ENCODE measurements at regions not wholly inside any gene's neighbourhood (a gene's known extent, or its start where the extent isn't known, plus 50 kb on each side); places are given as distances from the start of the nearest gene placed in this dataset.

GRCh38 chr3:170714122-170714521, 128.2 kb upstream of the SLC7A14 start:
- TF ChIP-seq CTCF (IDR thresholded peaks at IDR 0.05) (no peak), EZH2 (IDR thresholded peaks at IDR 0.05; ENCODE audit: borderline replicate concordance, insufficient read depth, low read depth, low read length, poor library complexity, severe bottlenecking) (no peak)
